Peyer's patch (tissue), 4 donors: ENCODE measurements at regions not wholly inside any gene's neighbourhood (a gene's known extent, or its start where the extent isn't known, plus 50 kb on each side); places are given as distances from the start of the nearest gene placed in this dataset.

Source experiments
- CTCF ChIP-seq, 6 experiments: fragments of 450-650 bp in 4 of 6; fragments of 200-600 bp in 2 of 6; sonication (generic) in 1 of 6; IDR thresholded peaks; one replicate each; pipeline ENCODE4 v1.5.1; 2017 to 2019; ENCODE audit warnings: antibody characterized with exemption in 6 of 6, mild to moderate bottlenecking in 3 of 6, moderate library complexity in 1 of 6
- POLR2A ChIP-seq, 2 donors: fragments of 450-650 bp; IDR thresholded peaks; one replicate each; pipeline ENCODE4 v1.5.1; 2017; ENCODE audit warnings: antibody characterized with exemption in 2 of 2, mild to moderate bottlenecking in 2 of 2, moderate library complexity in 2 of 2

GRCh38 chr18:24559526-24559925, 99.1 kb downstream of the HRH4 start:
- no peak for TF ChIP-seq POLR2A (IDR thresholded peaks at IDR 0.05)
- no peak for TF ChIP-seq CTCF (IDR thresholded peaks at IDR 0.05)
